Testis (tissue), 2 donors: ENCODE measurements at regions not wholly inside any gene's neighbourhood (a gene's known extent, or its start where the extent isn't known, plus 50 kb on each side); places are given as distances from the start of the nearest gene placed in this dataset.

Experiments
- DNase-seq: peaks from one replicate; pipeline ENCODE4 v3.0.0-alpha.2; 2019
- H3K27ac ChIP-seq, 2 donors: fragments of 200-600 bp; sonication (generic); one replicate each; pipeline ENCODE4 v1.5.1; 2019
- H3K27me3 ChIP-seq: fragments of 200-600 bp; sonication (generic); one replicate; pipeline ENCODE4 v1.5.1; 2019
- H3K36me3 ChIP-seq: fragments of 200-600 bp; sonication (generic); one replicate; pipeline ENCODE4 v1.5.1; 2017; ENCODE audit warnings: low read depth; ENCODE audit errors: missing control alignments
- H3K4me1 ChIP-seq: fragments of 200-600 bp; sonication (generic); one replicate; pipeline ENCODE4 v1.5.1; 2019
- H3K4me3 ChIP-seq, 2 donors: fragments of 200-600 bp; sonication (generic); one replicate each; pipeline ENCODE4 v1.5.1; 2017 to 2019
- H3K9me3 ChIP-seq: fragments of 200-600 bp; sonication (generic); one replicate; pipeline ENCODE4 v1.5.1; 2017
- POLR2A ChIP-seq: fragments of 450-650 bp; IDR thresholded peaks from one replicate; pipeline ENCODE4 v1.6.1; 2017; ENCODE audit warnings: antibody characterized with exemption, mild to moderate bottlenecking, moderate library complexity
- WGBS, 2 donors: methylation state at CpG; one replicate each; pipeline ENCODE4 v1.1.5; 2018; 5-methylcytosine and 5-hydroxymethylcytosine counted together
- intact Hi-C: fragments of 100-400 bp; cut with DNase I; formaldehyde crosslinking; loops from one replicate; pipeline ENCODE4 v1.15.1; 2023; ENCODE audit warnings: low total_unique reads
- TF ChIP-seq, protein P1 (sequence below), 3 experiments: fragments of 450-650 bp in 2 of 3; fragments of 200-600 bp in 1 of 3; sonication (generic) in 1 of 3; IDR thresholded peaks; one replicate each; pipeline ENCODE4 v1.5.1; 2016 to 2019; ENCODE audit warnings: antibody characterized with exemption in 3 of 3, mild to moderate bottlenecking in 2 of 3, moderate library complexity in 1 of 3

DNA sequence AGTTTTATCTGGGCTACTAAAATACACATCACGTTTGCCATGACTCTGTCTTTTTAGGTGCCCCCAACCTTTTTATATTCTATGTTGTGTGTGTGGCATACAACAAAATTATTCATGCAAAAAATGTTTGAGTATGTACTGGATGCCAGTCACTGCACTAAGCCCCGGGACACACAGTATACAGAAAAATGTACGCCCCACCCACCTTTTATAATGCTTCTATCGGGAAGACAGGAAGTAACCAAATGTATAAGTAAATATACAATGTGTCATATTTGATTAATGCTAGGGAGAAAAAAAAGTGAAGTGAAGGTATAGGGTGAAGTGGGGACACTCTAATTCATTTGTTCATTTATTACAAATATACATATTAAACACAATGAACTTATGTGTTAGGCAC, 503.4 kb upstream of the MDFIC2 start:
- Histone ChIP-seq H3K9me3 (no peaks in the 10 kb centered on the region), H3K4me1 (no peaks in the 10 kb centered on the region), H3K36me3 (no peaks in the 10 kb centered on the region), H3K27ac (no peak overlapping the region), H3K4me3 (no peak overlapping the region), H3K27me3 (no peaks in the 10 kb centered on the region)
- TF ChIP-seq POLR2A, result no peak
- TF ChIP-seq, protein P1, sequence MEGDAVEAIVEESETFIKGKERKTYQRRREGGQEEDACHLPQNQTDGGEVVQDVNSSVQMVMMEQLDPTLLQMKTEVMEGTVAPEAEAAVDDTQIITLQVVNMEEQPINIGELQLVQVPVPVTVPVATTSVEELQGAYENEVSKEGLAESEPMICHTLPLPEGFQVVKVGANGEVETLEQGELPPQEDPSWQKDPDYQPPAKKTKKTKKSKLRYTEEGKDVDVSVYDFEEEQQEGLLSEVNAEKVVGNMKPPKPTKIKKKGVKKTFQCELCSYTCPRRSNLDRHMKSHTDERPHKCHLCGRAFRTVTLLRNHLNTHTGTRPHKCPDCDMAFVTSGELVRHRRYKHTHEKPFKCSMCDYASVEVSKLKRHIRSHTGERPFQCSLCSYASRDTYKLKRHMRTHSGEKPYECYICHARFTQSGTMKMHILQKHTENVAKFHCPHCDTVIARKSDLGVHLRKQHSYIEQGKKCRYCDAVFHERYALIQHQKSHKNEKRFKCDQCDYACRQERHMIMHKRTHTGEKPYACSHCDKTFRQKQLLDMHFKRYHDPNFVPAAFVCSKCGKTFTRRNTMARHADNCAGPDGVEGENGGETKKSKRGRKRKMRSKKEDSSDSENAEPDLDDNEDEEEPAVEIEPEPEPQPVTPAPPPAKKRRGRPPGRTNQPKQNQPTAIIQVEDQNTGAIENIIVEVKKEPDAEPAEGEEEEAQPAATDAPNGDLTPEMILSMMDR (IDR thresholded peaks at IDR 0.05), result no peak
- 86 to 92% methylated on average over 4 of the region's 4 CpGs for WGBS, 2 donors
- no peak for DNase-seq
- intact Hi-C loops, result no loop called here

GRCh38 chr3:70813311-70813710, 500.9 kb upstream of the MDFIC2 start:
- Histone ChIP-seq H3K4me3 (no peak overlapping the region), H3K27ac (no peak overlapping the region), H3K36me3 (no peaks in the 10 kb centered on the region), H3K9me3 (no peaks in the 10 kb centered on the region), H3K4me1 (no peaks in the 10 kb centered on the region), H3K27me3 (no peaks in the 10 kb centered on the region)
- TF ChIP-seq, protein P1 (IDR thresholded peaks at IDR 0.05), result no peak
- no peak for TF ChIP-seq POLR2A
- DNase-seq, result no peak
- intact Hi-C loops, result no loop called here
- 75 to 87% methylated on average over 3 of the region's 3 CpGs for WGBS, 2 donors

DNA sequence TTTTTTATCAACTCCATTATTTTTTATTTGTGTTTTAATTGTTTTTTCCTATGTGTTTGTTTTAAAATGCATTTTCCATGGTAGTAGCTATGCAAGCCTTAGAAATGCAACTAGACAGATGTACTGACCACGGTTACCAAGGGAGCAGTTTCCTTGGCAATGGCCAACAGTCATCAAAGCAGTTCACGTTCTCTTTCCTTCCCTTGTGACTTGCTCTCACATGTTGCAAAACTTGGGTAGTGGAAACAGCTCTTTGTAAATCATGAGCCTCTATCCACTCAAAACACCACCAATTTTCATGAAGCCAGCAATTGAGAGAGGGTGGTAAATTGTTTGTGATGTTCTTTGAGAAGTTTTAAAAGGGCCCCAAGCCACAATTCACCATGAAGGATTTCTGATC, 499.4 kb upstream of the MDFIC2 start:
- H3K36me3 ChIP-seq, result no peaks in the 10 kb centered on the region
- no peaks in the 10 kb centered on the region for H3K4me1 ChIP-seq
- H3K27me3 ChIP-seq, result no peaks in the 10 kb centered on the region
- intact Hi-C loops, result no loop called here
- no peak for DNase-seq
- WGBS, 2 donors, result 61 to 68% methylated on average over 2 of the region's 2 CpGs
- no peak overlapping the region for H3K27ac ChIP-seq
- no peak overlapping the region for H3K4me3 ChIP-seq
- TF ChIP-seq, protein P1 (IDR thresholded peaks at IDR 0.05), result no peak
- no peak for TF ChIP-seq POLR2A
- H3K9me3 ChIP-seq, result no peaks in the 10 kb centered on the region

DNA sequence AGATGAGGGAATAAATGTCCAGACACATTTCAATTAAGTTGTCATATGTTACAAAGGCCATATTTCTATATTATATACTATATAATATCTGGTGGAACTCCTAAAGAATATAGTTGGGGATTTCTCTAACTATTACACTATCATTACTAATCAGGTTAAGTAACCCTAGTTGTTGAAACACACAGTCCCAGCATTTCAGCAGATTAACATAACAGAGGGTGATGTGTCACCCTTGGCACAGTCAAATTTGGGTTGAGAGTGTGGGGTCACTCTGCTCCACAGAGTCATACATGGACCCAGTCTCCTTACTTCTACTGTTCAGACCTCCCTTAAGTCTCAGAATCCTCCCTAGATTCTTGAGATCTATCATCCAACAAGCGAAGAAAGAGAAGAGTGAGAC, 496.4 kb upstream of the MDFIC2 start:
- Histone ChIP-seq H3K27ac (no peak overlapping the region), H3K4me1 (no peaks in the 10 kb centered on the region), H3K36me3 (no peaks in the 10 kb centered on the region), H3K4me3 (no peak overlapping the region), H3K9me3 (no peaks in the 10 kb centered on the region), H3K27me3 (no peaks in the 10 kb centered on the region)
- WGBS, 2 donors, result 84 to 89% methylated on average over 1 of the region's 1 CpG
- DNase-seq, result no peak
- intact Hi-C loops, result no loop called here
- TF ChIP-seq, protein P1 (IDR thresholded peaks at IDR 0.05), result no peak
- TF ChIP-seq POLR2A, result no peak

DNA sequence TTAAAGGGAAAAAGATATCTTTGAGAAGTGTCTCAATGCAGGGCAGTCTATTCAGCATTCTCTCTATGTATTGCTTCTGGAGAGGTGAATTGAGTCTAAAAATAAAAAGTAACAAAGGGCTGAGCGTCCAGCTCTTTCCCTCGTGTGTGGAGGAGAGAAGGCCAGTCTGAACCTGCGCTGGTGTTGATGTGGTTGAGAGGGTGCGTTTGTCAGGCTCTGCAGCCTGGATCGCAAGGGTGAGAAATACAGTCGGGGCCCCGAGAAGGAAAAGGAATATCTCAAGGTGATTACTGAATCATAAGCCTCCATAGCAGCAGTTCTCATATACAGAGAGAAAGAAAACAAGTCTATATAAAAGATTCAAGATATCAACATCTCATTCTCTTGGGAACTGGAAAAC, 494.1 kb upstream of the MDFIC2 start:
- 81 to 87% methylated on average over 7 of the region's 7 CpGs for WGBS, 2 donors
- no peak overlapping the region for H3K27ac ChIP-seq
- TF ChIP-seq POLR2A, result no peak
- TF ChIP-seq, protein P1 (IDR thresholded peaks at IDR 0.05), result no peak
- H3K36me3 ChIP-seq, result no peaks in the 10 kb centered on the region
- H3K27me3 ChIP-seq, result no peaks in the 10 kb centered on the region
- H3K4me1 ChIP-seq, result no peaks in the 10 kb centered on the region
- no peak overlapping the region for H3K4me3 ChIP-seq
- no peaks in the 10 kb centered on the region for H3K9me3 ChIP-seq
- no peak for DNase-seq
- intact Hi-C loops, result no loop called here
